ENCODE measurements at regions not wholly inside any gene's neighbourhood (a gene's known extent, or its start where the extent isn't known, plus 50 kb on each side); places are given as distances from the start of the nearest gene placed in this dataset.

- 0% methylated on average over 2 of the region's 12 CpGs for WGBS (ENCODE audit: insufficient coverage)
- H3K4me3 Mint-ChIP-seq: no peak overlapping the region
- ATAC-seq (ENCODE audit: low read depth): no peak
- H3K4me1 Mint-ChIP-seq: peaks cover 14% of the 10 kb centered on the region
- Histone ChIP-seq H3K79me2 (ENCODE audit: control insufficient read depth, insufficient read depth, low read length) (no peaks in the 10 kb centered on the region), H3K9ac (ENCODE audit: low read length) (no peak overlapping the region), H3K9me3 (ENCODE audit: control extremely low read depth in 1 of 3, control insufficient read depth in 2 of 3, insufficient read depth in 1 of 3, low read length in 2 of 3) (peaks cover 0 to 5% (median 0%) of the 10 kb centered on the region in 3 donors), H2AFZ (ENCODE audit: insufficient read depth, low read depth, low read length, poor library complexity, severe bottlenecking) (no peak overlapping the region), H3K36me3 (replicated peaks in 1 of 2; ENCODE audit: control extremely low read depth in 1 of 2, control insufficient read depth in 1 of 2, extremely low read depth in 1 of 2, insufficient read depth in 2 of 2, low read length in 1 of 2) (no peaks in the 10 kb centered on the region), H3K27me3 (replicated peaks in 1 of 4; ENCODE audit: control extremely low read depth in 1 of 4, control insufficient read depth in 3 of 4, insufficient read depth in 4 of 4, low read length in 3 of 4) (peaks cover 0 to 18% (median 0%) of the 10 kb centered on the region in 4 experiments), H3K4me1 (ENCODE audit: control insufficient read depth in 2 of 2, insufficient read depth in 2 of 2, low read length in 2 of 2) (peaks cover 0 to 6% of the 10 kb centered on the region in 2 donors), H3K4me2 (replicated peaks; ENCODE audit: low read depth, low read length, poor library complexity, severe bottlenecking) (no peak overlapping the region), H3K4me3 (ENCODE audit: control extremely low read depth in 1 of 5, extremely low read depth in 1 of 5, insufficient read depth in 1 of 5, low read depth in 2 of 5, low read length in 4 of 5) (no peak overlapping the region), H4K20me1 (ENCODE audit: control insufficient read depth, insufficient read depth, low read length, poor library complexity, severe bottlenecking) (no peaks in the 10 kb centered on the region), H3K27ac (ENCODE audit: low read length in 2 of 2) (no peak overlapping the region)
- ChIA-PET POLR2A (no interaction called here), CTCF (no interaction called here)
- no peak overlapping the region for H3K27ac Mint-ChIP-seq
- TF ChIP-seq CTCF (IDR thresholded peaks at IDR 0.05): no peak
- no peak for TF ChIP-seq EZH2 (IDR thresholded peaks at IDR 0.05; ENCODE audit: borderline replicate concordance, insufficient read depth, low read depth, low read length, poor library complexity, severe bottlenecking)
- no peaks in the 10 kb centered on the region for H3K9me3 Mint-ChIP-seq (ENCODE audit: insufficient read depth)
- no peak for DNase-seq
- peaks cover 25% of the 10 kb centered on the region for H3K27me3 Mint-ChIP-seq
- intact Hi-C loops (cut with micrococcal nuclease): no loop called here
Measured at GRCh38 chr1:34529935-34530859, 224.7 kb upstream of the GJB5 start.

- peaks cover 0 to 18% (median 0%) of the 10 kb centered on the region in 4 experiments for H3K27me3 ChIP-seq (replicated peaks in 1 of 4; ENCODE audit: control extremely low read depth in 1 of 4, control insufficient read depth in 3 of 4, insufficient read depth in 4 of 4, low read length in 3 of 4)
- ATAC-seq (ENCODE audit: low read depth) (no peak), DNase-seq (no peak)
- no peak overlapping the region for H2AFZ ChIP-seq (ENCODE audit: insufficient read depth, low read depth, low read length, poor library complexity, severe bottlenecking)
- H3K9me3 Mint-ChIP-seq (ENCODE audit: insufficient read depth): no peaks in the 10 kb centered on the region
- H3K4me3 Mint-ChIP-seq: no peak overlapping the region
- H3K9ac ChIP-seq (ENCODE audit: low read length): no peak overlapping the region
- H3K36me3 ChIP-seq (replicated peaks in 1 of 2; ENCODE audit: control extremely low read depth in 1 of 2, control insufficient read depth in 1 of 2, extremely low read depth in 1 of 2, insufficient read depth in 2 of 2, low read length in 1 of 2): no peaks in the 10 kb centered on the region
- peaks cover 22% of the 10 kb centered on the region for H3K27me3 Mint-ChIP-seq
- peaks cover 14% of the 10 kb centered on the region for H3K4me1 Mint-ChIP-seq
- H3K9me3 ChIP-seq (ENCODE audit: control extremely low read depth in 1 of 3, control insufficient read depth in 2 of 3, insufficient read depth in 1 of 3, low read length in 2 of 3): peaks cover 0 to 5% (median 0%) of the 10 kb centered on the region in 3 donors
- TF ChIP-seq CTCF (IDR thresholded peaks at IDR 0.05) (no peak), EZH2 (IDR thresholded peaks at IDR 0.05; ENCODE audit: borderline replicate concordance, insufficient read depth, low read depth, low read length, poor library complexity, severe bottlenecking) (no peak)
- peaks cover 0 to 6% of the 10 kb centered on the region in 2 donors for H3K4me1 ChIP-seq (ENCODE audit: control insufficient read depth in 2 of 2, insufficient read depth in 2 of 2, low read length in 2 of 2)
- H3K4me2 ChIP-seq (replicated peaks; ENCODE audit: low read depth, low read length, poor library complexity, severe bottlenecking): no peak overlapping the region
- H3K27ac Mint-ChIP-seq: no peak overlapping the region
- H3K4me3 ChIP-seq (ENCODE audit: control extremely low read depth in 1 of 5, extremely low read depth in 1 of 5, insufficient read depth in 1 of 5, low read depth in 2 of 5, low read length in 4 of 5): no peak overlapping the region
- ChIA-PET POLR2A (no interaction called here), CTCF (no interaction called here)
- H4K20me1 ChIP-seq (ENCODE audit: control insufficient read depth, insufficient read depth, low read length, poor library complexity, severe bottlenecking): no peaks in the 10 kb centered on the region
- no peak overlapping the region for H3K27ac ChIP-seq (ENCODE audit: low read length in 2 of 2)
- intact Hi-C loops (cut with micrococcal nuclease): no loop called here
- no peaks in the 10 kb centered on the region for H3K79me2 ChIP-seq (ENCODE audit: control insufficient read depth, insufficient read depth, low read length)
- 57% methylated on average over 3 of the region's 3 CpGs for WGBS (ENCODE audit: insufficient coverage)
Measured at GRCh38 chr1:34532113-34532512, 222.7 kb upstream of the GJB5 start.

Data from B cell (primary cell).